ENCODE measurements at regions not wholly inside any gene's neighbourhood (a gene's known extent, or its start where the extent isn't known, plus 50 kb on each side); places are given as distances from the start of the nearest gene placed in this dataset.
A peak's percentile ranks its signal among the peaks of the same experiment; 100 is the strongest.

- Histone ChIP-seq H3K79me2 (ENCODE audit: control insufficient read depth, insufficient read depth, low read length) (no peaks in the 10 kb centered on the region), H3K4me2 (ENCODE audit: insufficient read depth, low read length) (no peak overlapping the region), H3K4me3 (no peak overlapping the region), H4K20me1 (replicated peaks; ENCODE audit: control insufficient read depth, insufficient read depth, low read length) (no peaks in the 10 kb centered on the region), H3K9me3 (replicated peaks; ENCODE audit: control insufficient read depth, insufficient read depth, low read depth, low read length) (no peaks in the 10 kb centered on the region), H3K27me3 (ENCODE audit: control insufficient read depth in 2 of 2, insufficient read depth in 2 of 2, low read length in 2 of 2) (peaks cover 0 to 5% of the 10 kb centered on the region in 2 experiments; a peak in 2 of 5 replicates), H3K27ac (ENCODE audit: extremely low read depth, low read depth, low read length) (no peak overlapping the region), H2AFZ (ENCODE audit: low read depth, low read length) (no peak overlapping the region), H3K9me1 (ENCODE audit: control insufficient read depth, insufficient read depth, low read length) (no peaks in the 10 kb centered on the region), H3K36me3 (ENCODE audit: control insufficient read depth, insufficient read depth, low read length) (no peaks in the 10 kb centered on the region), H3K4me1 (replicated peaks in 1 of 2; ENCODE audit: control insufficient read depth in 2 of 2, insufficient read depth in 2 of 2, low read length in 2 of 2) (peaks cover 0 to 6% of the 10 kb centered on the region in 2 experiments; a peak in 3 of 5 replicates), H3K9ac (ENCODE audit: insufficient read depth in 1 of 2, low read depth in 2 of 2, low read length in 2 of 2) (no peak overlapping the region)
- ATAC-seq (no peak), FAIRE-seq (no peak), DNase-seq (ENCODE audit: extremely low read depth in 1 of 4, low spot score in 3 of 4) (no peak)
- WGBS (ENCODE audit: insufficient coverage, low coverage, missing lambda C conversion rate) = 38% methylated on average over 1 of the region's 4 CpGs
- intact Hi-C loops (cut with micrococcal nuclease) (no loop called here), in situ Hi-C loops (cut with MboI) (no loop called here)
- BruUV-seq (replicated peaks) = no TSS peak
- ChIA-PET CTCF (ENCODE audit: low intra/inter-chr PET ratio) (no interaction called here), POLR2A (no interaction called here)
- TF ChIP-seq MXD1 (CRISPR knock-in tag; IDR thresholded peaks at IDR 0.05; ENCODE audit: borderline replicate concordance, poor library complexity, severe bottlenecking) = no peak
- peak; percentile 69 for TF ChIP-seq CEBPG (CRISPR knock-in tag; IDR thresholded peaks at IDR 0.05)
- peak; percentile 56 to 92; a peak in 3 of 4 replicates for TF ChIP-seq CEBPG (tag; conservative IDR thresholded peaks at IDR 0.05 in 1 of 2, IDR thresholded peaks at IDR 0.05 in 1 of 2)
- no peak for TF ChIP-seq ZNF644 (tag; IDR thresholded peaks at IDR 0.05; ENCODE audit: low read depth)
- no peak for TF ChIP-seq NR2C2 (CRISPR knock-in tag; IDR thresholded peaks at IDR 0.05)
- TF ChIP-seq NR2C2 (tag; IDR thresholded peaks at IDR 0.05) = peak; percentile 16; the same call in 1 of the 2 replicates
- peak; percentile 39; the same call in 1 of the 2 replicates for TF ChIP-seq ZNF584 (CRISPR knock-in tag; IDR thresholded peaks at IDR 0.05; ENCODE audit: low read depth)
- TF ChIP-seq ATF3 (IDR thresholded peaks at IDR 0.05) = peak; percentile 26; the same call in 1 of the 2 replicates
- no peak for TF ChIP-seq ATF3 (CRISPR knock-in tag; conservative IDR thresholded peaks at IDR 0.05)
- TF ChIP-seq ZNF175 (CRISPR knock-in tag; IDR thresholded peaks at IDR 0.05; ENCODE audit: low read depth) = 0 out of 2 replicates have a peak, but pooled peaks have one; percentile 71
- no peak for TF ChIP-seq GATAD2B (IDR thresholded peaks at IDR 0.05; ENCODE audit: borderline replicate concordance)
- no peak for TF ChIP-seq CTCF (IDR thresholded peaks at IDR 0.05 in 2 of 3, conservative IDR thresholded peaks at IDR 0.05 in 1 of 3; ENCODE audit: insufficient read depth in 2 of 3, low read depth in 1 of 3, low read length in 3 of 3)
- no peak for TF ChIP-seq BHLHE40 (IDR thresholded peaks at IDR 0.05; ENCODE audit: low read length)
- no peak for TF ChIP-seq PBX2 (CRISPR knock-in tag; IDR thresholded peaks at IDR 0.05; ENCODE audit: low read depth)
- no peak for TF ChIP-seq PBX2 (tag; conservative IDR thresholded peaks at IDR 0.05; ENCODE audit: low read depth)
- no peak for TF ChIP-seq GATA2 (CRISPR knock-in tag; IDR thresholded peaks at IDR 0.05)
- TF ChIP-seq ZNF707 (CRISPR knock-in tag; conservative IDR thresholded peaks at IDR 0.05) = no peak
- TF ChIP-seq ZEB2 (IDR thresholded peaks at IDR 0.05) = no peak
Observed at GRCh38 chr10:110404413-110404812, 93.3 kb upstream of the DUSP5 start.

Measured in K562 (cell line).